Eye (tissue), 1 donor: ENCODE measurements at regions not wholly inside any gene's neighbourhood (a gene's known extent, or its start where the extent isn't known, plus 50 kb on each side); places are given as distances from the start of the nearest gene placed in this dataset.

Source experiments
- DNase-seq: peaks from one replicate; pipeline ENCODE4 v3.0.0-alpha.2; 2015

- no peak for DNase-seq
Measured at GRCh38 chr2:64380853-64381527, 73.0 kb upstream of the LGALSL start.

DNA sequence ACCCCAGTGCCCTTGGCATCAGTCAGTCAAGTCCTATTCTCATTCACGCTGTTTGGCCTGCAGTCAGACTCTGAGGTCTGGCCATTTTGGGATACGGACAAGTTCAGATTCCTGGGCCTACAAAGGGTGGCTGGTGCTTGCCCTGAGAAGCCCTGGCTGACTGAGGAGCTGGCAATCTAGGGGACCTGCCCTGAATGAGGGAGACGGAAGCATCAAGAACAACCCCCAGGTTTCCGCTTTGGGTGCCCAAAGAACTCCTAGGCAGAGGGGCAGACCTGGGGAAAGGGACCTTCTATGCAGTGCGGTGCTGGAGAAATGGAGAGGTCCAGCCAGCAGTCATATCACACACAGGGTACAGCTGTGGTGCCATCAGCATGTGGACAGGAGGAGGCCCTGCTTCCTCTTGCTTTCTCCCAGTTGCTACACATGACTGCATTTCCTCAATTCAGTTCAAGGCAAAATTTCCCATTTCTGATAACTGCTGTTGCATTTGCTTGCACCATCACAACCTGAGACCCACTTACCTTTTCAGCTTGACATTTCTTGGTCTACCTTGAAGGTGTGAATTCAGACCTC, 70.9 kb upstream of the LGALSL start:
- no peak for DNase-seq

DNA sequence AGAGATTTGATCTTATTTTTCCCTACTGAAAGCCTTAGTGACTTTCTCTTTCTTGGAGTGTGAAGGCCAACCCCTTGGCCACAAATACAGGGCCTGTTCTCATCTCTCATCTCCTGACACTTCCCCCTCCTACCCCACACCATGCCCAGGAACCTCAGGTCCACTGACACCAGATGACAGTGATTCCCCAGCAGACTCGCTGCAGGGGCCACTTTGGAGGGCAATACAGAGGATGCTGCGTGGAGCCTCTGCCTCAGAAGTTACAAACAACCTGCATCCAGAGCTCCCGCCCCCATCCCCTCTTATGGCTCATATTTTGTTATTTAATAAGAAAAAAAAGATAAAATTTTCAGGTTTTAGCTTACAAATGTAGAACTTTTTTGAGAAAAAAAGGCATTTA, 70.1 kb upstream of the LGALSL start:
- no peak for DNase-seq

- DNase-seq, result no peak
Measured at GRCh38 chr2:64386676-64387075, 67.3 kb upstream of the LGALSL start.

DNA sequence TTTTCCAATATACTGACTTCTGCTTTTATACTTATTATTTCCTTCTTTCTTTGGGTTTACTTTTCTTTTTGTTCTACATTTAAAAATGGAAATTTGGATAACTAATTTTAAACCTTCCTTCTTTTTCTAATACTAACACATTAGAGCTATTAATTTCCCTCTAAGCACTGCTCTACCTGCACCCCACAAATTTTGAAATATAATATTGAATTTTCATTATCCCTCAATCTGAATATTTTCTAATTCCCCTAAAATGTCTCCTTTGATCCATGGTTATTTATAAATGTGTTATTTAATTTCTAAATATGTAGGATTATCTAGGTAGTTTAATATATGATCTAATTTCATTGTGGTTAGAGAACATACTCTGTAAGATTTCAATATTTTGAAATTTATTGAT, 63.4 kb upstream of the LGALSL start:
- no peak for DNase-seq

DNA sequence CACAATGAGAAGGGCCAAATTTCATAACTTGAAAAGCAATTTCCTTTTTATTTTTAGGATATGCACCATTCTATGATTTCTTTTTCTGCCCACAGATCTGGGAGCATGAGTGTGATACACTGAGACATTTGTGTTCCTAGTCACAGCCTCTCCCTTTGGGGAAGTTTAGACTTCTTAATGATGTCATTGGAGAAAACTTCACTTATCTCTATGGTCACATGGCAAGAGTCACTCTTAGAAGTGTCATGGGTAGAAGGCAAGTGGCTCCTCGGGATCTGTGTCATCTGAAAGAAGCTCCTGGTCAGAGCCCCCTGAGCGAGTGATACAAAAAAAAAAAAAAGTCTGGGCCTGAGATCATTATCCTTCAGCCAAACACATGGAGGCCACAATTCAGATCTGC, 62.5 kb upstream of the LGALSL start:
- no peak for DNase-seq

DNA sequence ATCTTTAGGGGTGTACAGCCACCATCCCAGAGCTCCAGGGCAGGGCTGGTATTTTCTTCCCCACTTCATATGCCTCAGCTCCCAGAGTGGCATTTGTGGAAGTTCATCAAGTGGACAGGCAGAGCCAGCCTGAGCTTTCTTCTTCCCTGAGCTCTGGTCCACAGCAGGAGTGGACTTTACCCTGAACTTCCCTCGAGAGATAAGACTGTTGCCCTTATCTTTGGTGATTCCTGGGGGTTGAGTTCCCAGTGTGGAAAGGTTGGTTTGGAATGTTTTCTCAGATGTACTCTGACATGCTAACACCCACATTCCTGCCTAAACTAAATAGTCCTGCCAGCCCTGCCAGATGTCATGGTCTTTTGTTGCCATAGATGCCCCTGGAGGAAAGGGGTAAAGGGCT, 62.0 kb upstream of the LGALSL start:
- DNase-seq, result no peak

DNA sequence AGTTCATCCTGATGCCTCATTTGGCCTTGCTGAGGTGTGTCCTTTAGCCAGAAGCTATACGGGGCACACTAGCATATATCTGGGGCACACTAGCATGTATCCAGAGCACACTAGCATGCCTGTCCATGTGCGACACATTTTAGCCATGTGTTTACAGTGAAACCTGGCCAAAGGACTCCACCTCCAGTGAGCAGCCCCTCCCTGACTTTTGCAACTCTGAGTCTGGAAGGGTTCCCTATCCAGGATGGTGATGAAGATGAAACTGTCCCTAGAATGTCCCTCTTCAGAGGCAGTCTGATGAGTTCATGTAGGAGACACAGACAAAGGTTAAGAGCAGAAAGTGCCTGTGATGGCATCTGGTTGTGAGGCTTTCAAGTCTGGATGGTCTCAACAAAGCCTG, 61.4 kb upstream of the LGALSL start:
- DNase-seq, result no peak

GRCh38 chr2:64393383-64394010, 60.5 kb upstream of the LGALSL start:
- no peak for DNase-seq

- no peak for DNase-seq
Measured at GRCh38 chr2:64394153-64394552, 59.8 kb upstream of the LGALSL start.

GRCh38 chr2:64396001-64396400, 58.0 kb upstream of the LGALSL start:
- no peak for DNase-seq

- DNase-seq, result no peak
Measured at GRCh38 chr2:64396551-64396950, 57.4 kb upstream of the LGALSL start.

- no peak for DNase-seq
Measured at GRCh38 chr2:64398516-64399129, 55.3 kb upstream of the LGALSL start.

GRCh38 chr2:64399521-64399920, 54.4 kb upstream of the LGALSL start:
- DNase-seq, result no peak

DNA sequence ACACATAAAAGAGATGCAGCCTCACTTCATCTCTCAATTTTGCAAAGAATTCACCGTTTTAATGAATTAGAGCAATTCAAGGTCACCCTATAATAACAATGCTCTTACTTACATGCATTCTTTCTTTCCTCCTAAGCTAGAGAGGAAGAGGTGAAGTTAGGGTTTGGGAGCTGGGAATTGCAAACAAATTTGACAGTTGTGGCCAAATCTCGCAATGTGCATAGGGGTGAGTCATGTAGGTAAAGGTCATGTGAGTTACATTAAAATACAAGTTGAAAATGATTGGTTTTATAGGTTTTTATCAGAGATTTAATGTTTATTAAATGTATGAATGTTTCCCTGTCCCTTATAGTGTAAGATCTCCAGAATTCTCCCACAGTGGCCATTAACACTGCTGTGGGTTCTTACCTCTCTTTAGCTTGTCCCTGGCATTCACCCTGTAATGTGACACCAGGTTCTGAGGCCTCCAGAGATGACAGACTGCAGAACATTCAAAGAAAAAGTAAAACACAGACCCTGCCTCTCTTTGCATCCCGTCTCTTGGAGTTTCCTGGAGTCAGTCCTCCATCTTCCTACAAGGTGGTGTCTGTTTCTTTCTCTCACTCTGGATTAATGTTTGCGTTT, 53.7 kb upstream of the LGALSL start:
- no peak for DNase-seq

DNA sequence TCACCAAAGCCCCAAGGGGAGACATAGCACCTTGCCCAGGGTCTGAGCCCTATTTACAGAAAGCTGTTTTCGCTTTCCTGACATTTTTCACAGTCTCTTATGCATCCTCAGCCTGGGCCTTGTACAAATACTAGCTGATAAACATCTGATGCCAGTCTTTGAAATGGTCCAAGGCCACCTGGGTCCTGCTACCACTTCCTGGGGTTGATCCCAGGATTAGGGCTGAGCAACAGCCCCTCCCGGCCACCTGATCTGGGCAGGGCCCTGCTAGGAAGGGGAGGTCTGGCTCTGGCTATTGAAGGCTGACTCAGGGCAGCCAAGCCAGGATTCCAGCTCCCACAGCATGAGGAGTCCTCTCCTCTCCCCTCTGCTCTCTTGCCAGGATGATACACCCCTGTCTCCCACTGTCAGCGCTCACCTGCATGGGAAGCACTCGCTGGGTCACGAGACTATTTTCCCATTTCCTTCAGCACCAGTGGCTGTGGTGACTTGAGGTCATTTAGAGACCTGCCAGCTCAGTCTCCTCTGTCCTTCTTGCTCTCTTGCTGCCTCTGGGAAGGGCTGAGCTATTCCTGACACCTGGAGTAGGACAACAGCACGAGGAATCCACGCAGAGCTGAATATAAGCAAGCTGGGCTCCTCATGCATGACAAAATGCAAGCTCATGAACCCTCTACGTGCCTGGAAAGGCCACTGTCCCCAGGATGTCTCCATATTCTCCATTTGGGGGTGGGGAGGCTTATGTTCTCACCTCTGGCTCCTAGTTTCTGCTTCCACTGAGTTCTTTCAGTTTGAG, 53.0 kb upstream of the LGALSL start:
- no peak for DNase-seq

- no peak for DNase-seq
Measured at GRCh38 chr2:64401529-64401880, 52.5 kb upstream of the LGALSL start.

- DNase-seq, result no peak
Measured at GRCh38 chr2:64402876-64403275, 51.1 kb upstream of the LGALSL start.

DNA sequence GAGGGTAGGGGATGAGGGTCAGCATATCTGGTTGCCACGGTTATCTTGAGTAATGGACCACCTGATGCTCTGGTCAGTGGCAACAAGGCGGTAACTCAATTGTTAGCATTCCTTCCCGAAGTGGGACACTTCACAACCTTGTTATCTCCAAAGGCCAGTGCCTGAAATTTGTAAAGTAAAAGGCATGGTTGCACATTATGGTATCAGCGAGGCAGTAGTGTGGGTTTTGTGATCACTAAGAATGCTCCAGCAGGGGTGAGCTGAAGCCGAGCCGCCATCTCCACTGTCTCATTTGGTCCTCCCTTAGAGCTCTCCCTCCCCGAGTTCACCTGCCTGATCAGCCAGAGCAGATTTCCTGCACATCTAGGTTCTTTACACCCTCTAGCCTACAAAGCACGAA, 50.5 kb upstream of the LGALSL start:
- no peak for DNase-seq

- peak; percentile 89 for DNase-seq
Measured at GRCh38 chr2:64404002-64404731, 49.8 kb upstream of the LGALSL start.
